Liver (tissue), 3 donors: ENCODE measurements at regions not wholly inside any gene's neighbourhood (a gene's known extent, or its start where the extent isn't known, plus 50 kb on each side); places are given as distances from the start of the nearest gene placed in this dataset.

Experiments
- ATF3 ChIP-seq: IDR thresholded peaks from 2 replicates; pipeline ENCODE4 v1.6.1; 2016; ENCODE audit warnings: antibody characterized with exemption
- CTCF ChIP-seq: fragments of 150-350 bp; IDR thresholded peaks from 2 replicates; pipeline ENCODE4 v1.5.1; 2017; ENCODE audit warnings: improper control_type of control experiment, low read depth, low read length; ENCODE audit not compliant: missing input control
- FOXA2 ChIP-seq: IDR thresholded peaks from 2 replicates; pipeline ENCODE4 v1.6.1; 2016; ENCODE audit warnings: antibody characterized with exemption
- GABPA ChIP-seq, 2 donors: IDR thresholded peaks in 1 of 2; conservative IDR thresholded peaks in 1 of 2; 2 replicates each; pipeline ENCODE4 v1.6.1; 2016; ENCODE audit warnings: antibody characterized with exemption in 2 of 2, mild to moderate bottlenecking in 1 of 2, moderate library complexity in 1 of 2
- HNF4G ChIP-seq: IDR thresholded peaks from 2 replicates; pipeline ENCODE4 v1.6.1; 2016; ENCODE audit warnings: antibody characterized with exemption
- JUND ChIP-seq, 2 donors: IDR thresholded peaks; 2 replicates each; pipeline ENCODE4 v1.6.1; 2016; ENCODE audit warnings: antibody characterized with exemption in 2 of 2
- RAD21 ChIP-seq, 2 donors: IDR thresholded peaks; 2 replicates each; pipeline ENCODE4 v1.6.1; 2016; ENCODE audit warnings: antibody characterized with exemption in 2 of 2, mild to moderate bottlenecking in 2 of 2
- REST ChIP-seq: IDR thresholded peaks from 2 replicates; pipeline ENCODE4 v1.6.1; 2016; ENCODE audit warnings: antibody characterized with exemption, mild to moderate bottlenecking
- RXRA ChIP-seq, 2 donors: IDR thresholded peaks; 2 replicates each; pipeline ENCODE4 v1.6.1; 2017 to 2018; ENCODE audit warnings: antibody characterized with exemption in 2 of 2, mild to moderate bottlenecking in 1 of 2
- SP1 ChIP-seq: IDR thresholded peaks from 2 replicates; pipeline ENCODE4 v1.6.1; 2018; ENCODE audit warnings: antibody characterized with exemption, mild to moderate bottlenecking
- TAF1 ChIP-seq: conservative IDR thresholded peaks from 2 replicates; pipeline ENCODE4 v1.6.1; 2016; ENCODE audit warnings: antibody characterized with exemption, mild to moderate bottlenecking
- YY1 ChIP-seq: IDR thresholded peaks from 2 replicates; pipeline ENCODE4 v1.6.1; 2016; ENCODE audit warnings: antibody characterized with exemption, mild to moderate bottlenecking
- donor health status: healthy.
- donor health status: healthy.

GRCh38 chr5:30994176-30994575 is 199.3 kb upstream of the CDH6 start:
- no peak for TF ChIP-seq CTCF
- no peak for TF ChIP-seq YY1
- TF ChIP-seq TAF1 = no peak
- no peak for TF ChIP-seq JUND (IDR thresholded peaks at IDR 0.05)
- no peak for TF ChIP-seq GABPA (IDR thresholded peaks at IDR 0.05 in 1 of 2, conservative IDR thresholded peaks at IDR 0.05 in 1 of 2)
- no peak for TF ChIP-seq RAD21 (IDR thresholded peaks at IDR 0.05)
- no peak for TF ChIP-seq REST
- no peak for TF ChIP-seq HNF4G
- no peak for TF ChIP-seq ATF3
- TF ChIP-seq SP1 = no peak
- no peak for TF ChIP-seq FOXA2
- no peak for TF ChIP-seq RXRA (IDR thresholded peaks at IDR 0.05)
